HepG2 (cell line): ENCODE measurements at regions not wholly inside any gene's neighbourhood (a gene's known extent, or its start where the extent isn't known, plus 50 kb on each side); places are given as distances from the start of the nearest gene placed in this dataset.

ENCODE experiments used
- ATAC-seq: fragments of 200-7000 bp; cut with Tn5 transposase; 3 replicates; pipeline ENCODE4 v1.9.1; 2020; ENCODE audit warnings: mild to moderate bottlenecking, moderate library complexity
- BruUV-seq: library from RNA; stranded (reverse); fragments of 400-500 nt; replicated peaks from 2 replicates; lab custom pipeline; 2021; lab: Mats Ljungman, UMichigan
- CTCF ChIA-PET: fragments of 300-600 bp; formaldehyde crosslinking; extraction: SDS; loops from one replicate; lab custom pipeline; 2021; ENCODE audit warnings: low total read pairs, inconsistent platforms, low intra/inter-chr PET ratio; lab: Yijun Ruan, JAX
- POLR2A ChIA-PET: fragments of 350-600 bp; sonication (Branson Sonifier 250); formaldehyde crosslinking; loops from one replicate; lab custom pipeline; 2020; ENCODE audit warnings: antibody characterized with exemption, inconsistent platforms; lab: Yijun Ruan, JAX
- DNase-seq: peaks from one replicate; pipeline ENCODE4 v3.0.0-alpha.2; 2015; ENCODE audit warnings: low spot score
- FAIRE-seq: peaks from 3 replicates; lab custom pipeline; 2011; peaks lifted over from hg19 to GRCh38; lab: Jason Lieb, UNC
- H2AFZ ChIP-seq: one replicate; pipeline ENCODE4 v1.6.1; 2011; ENCODE audit warnings: low read length, inconsistent platforms
- H3K27ac ChIP-seq: fragments of 300-600 bp; 3 replicates; pipeline ENCODE4 v1.8.0; 2011; ENCODE audit warnings: mixed run types, mild to moderate bottlenecking, mixed read lengths, low read length, inconsistent platforms; ENCODE audit not compliant: insufficient read depth; ENCODE audit errors: extremely low read length
- H3K27me3 ChIP-seq, 2 experiments: fragments of 200-600 bp in 1 of 2; 2 replicates in 1 of 2; 3 replicates in 1 of 2; pipeline versions ENCODE4 v1.6.0 to v1.8.0; 2011; ENCODE audit warnings: low read length in 2 of 2, mild to moderate bottlenecking in 2 of 2, moderate library complexity in 2 of 2, inconsistent platforms in 1 of 2; ENCODE audit not compliant: insufficient read depth in 2 of 2, control insufficient read depth in 1 of 2
- H3K36me3 ChIP-seq, 2 experiments: fragments of 200-600 bp in 1 of 2; replicated peaks in 1 of 2; 2 replicates in 1 of 2; 3 replicates in 1 of 2; pipeline versions ENCODE4 v1.5.1 to v1.8.0; 2011; ENCODE audit warnings: low read length in 2 of 2, inconsistent platforms in 1 of 2; ENCODE audit not compliant: insufficient read depth in 2 of 2, control insufficient read depth in 1 of 2
- H3K4me1 ChIP-seq: 2 replicates; pipeline ENCODE4 v1.5.1; 2012; ENCODE audit warnings: low read length, inconsistent platforms; ENCODE audit not compliant: insufficient read depth
- H3K4me2 ChIP-seq: 2 replicates; pipeline ENCODE4 v1.6.0; 2011; ENCODE audit warnings: low read depth, low read length, inconsistent platforms
- H3K4me3 ChIP-seq, 3 experiments: fragments of 200-600 bp in 1 of 3; sonication (generic), shearing (Covaris generic) in 1 of 3; replicated peaks in 1 of 3; 2 replicates each; pipeline ENCODE4 v1.5.1; 2011 to 2016; ENCODE audit warnings: low read length in 3 of 3, inconsistent platforms in 2 of 3, low read depth in 2 of 3, mild to moderate bottlenecking in 2 of 3, control low read depth in 1 of 3, mixed read lengths in 1 of 3; ENCODE audit not compliant: insufficient read depth in 1 of 3
- H3K79me2 ChIP-seq: one replicate; pipeline ENCODE4 v1.6.1; 2011; ENCODE audit warnings: low read length, inconsistent platforms; ENCODE audit not compliant: insufficient read depth
- H3K9ac ChIP-seq: 2 replicates; pipeline ENCODE4 v1.6.0; 2011; ENCODE audit warnings: mild to moderate bottlenecking, low read depth, low read length, inconsistent platforms; ENCODE audit not compliant: insufficient read depth
- H3K9me3 ChIP-seq: 2 replicates; pipeline ENCODE4 v1.5.1; 2012; ENCODE audit warnings: mild to moderate bottlenecking, low read length
- H4K20me1 ChIP-seq: 2 replicates; pipeline ENCODE4 v1.6.0; 2011; ENCODE audit warnings: inconsistent platforms, mild to moderate bottlenecking, low read length, moderate library complexity; ENCODE audit not compliant: insufficient read depth
- AHDC1 ChIP-seq: sonication (generic); formaldehyde crosslinking; IDR thresholded peaks from 2 replicates; pipeline ENCODE4 v1.5.1; 2020; ENCODE audit warnings: mild to moderate bottlenecking, missing genetic modification reagents, borderline replicate concordance
- CEBPG ChIP-seq: IDR thresholded peaks from 2 replicates; pipeline ENCODE4 v1.6.1; 2016
- HCFC1 ChIP-seq: fragments of 150-350 bp; IDR thresholded peaks from 2 replicates; pipeline ENCODE4 v1.6.1; 2014; ENCODE audit warnings: low read depth, low read length
- LRRFIP1 ChIP-seq: sonication (generic); formaldehyde crosslinking; conservative IDR thresholded peaks from 2 replicates; pipeline ENCODE4 v1.4.0; 2020; ENCODE audit warnings: missing genetic modification reagents
- PAX8 ChIP-seq: sonication (generic); formaldehyde crosslinking; IDR thresholded peaks from 2 replicates; pipeline ENCODE4 v1.8.0; 2022; ENCODE audit warnings: mild to moderate bottlenecking, missing genetic modification reagents, borderline replicate concordance
- SRSF4 ChIP-seq: fragments of 200-400 bp; formaldehyde crosslinking; IDR thresholded peaks from one replicate; pipeline ENCODE4 v1.6.1; 2018; ENCODE audit warnings: mild to moderate bottlenecking, low read depth, low read length, moderate library complexity; ENCODE audit not compliant: poor library complexity, severe bottlenecking
- THAP9 ChIP-seq: sonication (generic); formaldehyde crosslinking; IDR thresholded peaks from 2 replicates; pipeline ENCODE4; 2020; ENCODE audit warnings: missing genetic modification reagents, mild to moderate bottlenecking, borderline replicate concordance
- ZBTB21 ChIP-seq: sonication (generic); formaldehyde crosslinking; IDR thresholded peaks from 2 replicates; pipeline ENCODE4 v1.4.0; 2020; ENCODE audit warnings: missing genetic modification reagents
- ZBTB8A ChIP-seq: sonication (generic); formaldehyde crosslinking; IDR thresholded peaks from 2 replicates; pipeline ENCODE4 v1.4.0; 2020; ENCODE audit warnings: mild to moderate bottlenecking, low read depth, missing genetic modification reagents, borderline replicate concordance
- ZFYVE20 ChIP-seq: sonication (generic); formaldehyde crosslinking; IDR thresholded peaks from 2 replicates; pipeline ENCODE4 v1.8.0; 2023; ENCODE audit warnings: low read depth, mild to moderate bottlenecking, moderate library complexity, missing genetic modification reagents, borderline replicate concordance
- ZNF234 ChIP-seq: sonication (generic); formaldehyde crosslinking; conservative IDR thresholded peaks from 2 replicates; pipeline ENCODE4 v1.5.1; 2020; ENCODE audit warnings: mild to moderate bottlenecking, missing genetic modification reagents
- ZNF30 ChIP-seq: sonication (generic); formaldehyde crosslinking; IDR thresholded peaks from 2 replicates; pipeline ENCODE4 v1.5.0; 2020; ENCODE audit warnings: mild to moderate bottlenecking, missing genetic modification reagents
- WGBS: methylation state at CpG from one replicate; pipeline ENCODE4 v1.1.6; 2017; ENCODE audit warnings: low lambda C conversion rate; 5-methylcytosine and 5-hydroxymethylcytosine counted together
- in situ Hi-C: cut with HindIII; loops from 2 replicates; pipeline ENCODE4 v1.10.0; 2017; ENCODE audit warnings: low pct_unique_long_range_greater_than_20kb; ENCODE audit not compliant: extremely low pct_ligation_motif_present
- intact Hi-C: fragments of 100-400 bp; cut with micrococcal nuclease; formaldehyde crosslinking; loops from one replicate; pipeline ENCODE4 v1.10.0; 2022; ENCODE audit not compliant: unreplicated experiment

GRCh38 chr13:40193286-40194223 lies 472.9 kb downstream of the FOXO1 start:
- WGBS, result 72% methylated on average over 18 of the region's 18 CpGs
- Histone ChIP-seq H4K20me1 (no peaks in the 10 kb centered on the region), H3K4me1 (peaks cover 14% of the 10 kb centered on the region), H3K9me3 (no peaks in the 10 kb centered on the region), H3K4me2 (no peak overlapping the region), H3K79me2 (no peaks in the 10 kb centered on the region), H3K9ac (no peak overlapping the region), H3K36me3 (no peaks in the 10 kb centered on the region), H2AFZ (no peak overlapping the region), H3K4me3 (no peak overlapping the region), H3K27me3 (peaks cover 0 to 10% of the 10 kb centered on the region in 2 experiments; a peak in 3 of 5 replicates), H3K27ac (no peak overlapping the region)
- ChIA-PET CTCF (no interaction called here), POLR2A (no interaction called here)
- FAIRE-seq, result no peak
- ATAC-seq, result no peak
- BruUV-seq, result no TSS peak
- intact Hi-C loops (no loop called here), in situ Hi-C loops (no loop called here)
- DNase-seq, result no peak
- no peak for TF ChIP-seq ZBTB21 (CRISPR knock-in tag)
- TF ChIP-seq SRSF4, result no peak
- TF ChIP-seq ZFYVE20 (CRISPR knock-in tag), result no peak
- no peak for TF ChIP-seq CEBPG
- no peak for TF ChIP-seq AHDC1 (CRISPR knock-in tag)
- TF ChIP-seq ZNF234, result no peak
- no peak for TF ChIP-seq THAP9 (CRISPR knock-in tag)
- TF ChIP-seq ZNF30, result no peak
- TF ChIP-seq LRRFIP1 (CRISPR knock-in tag), result no peak
- TF ChIP-seq HCFC1, result no peak
- TF ChIP-seq ZBTB8A (CRISPR knock-in tag), result no peak
- TF ChIP-seq PAX8, result no peak
